GM21786 (cell line): ENCODE measurements at regions not wholly inside any gene's neighbourhood (a gene's known extent, or its start where the extent isn't known, plus 50 kb on each side); places are given as distances from the start of the nearest gene placed in this dataset.
"Not testable (repeated sequence)": the region's sequence is repeated elsewhere in the genome, so short reads cannot be mapped to it uniquely, and the experiment has no call there.

Experiments
- ATAC-seq: cut with Tn5 transposase; IDR thresholded peaks from one replicate; pipeline ENCODE4 v1.9.1; 2021; ENCODE audit not compliant: unreplicated experiment

DNA sequence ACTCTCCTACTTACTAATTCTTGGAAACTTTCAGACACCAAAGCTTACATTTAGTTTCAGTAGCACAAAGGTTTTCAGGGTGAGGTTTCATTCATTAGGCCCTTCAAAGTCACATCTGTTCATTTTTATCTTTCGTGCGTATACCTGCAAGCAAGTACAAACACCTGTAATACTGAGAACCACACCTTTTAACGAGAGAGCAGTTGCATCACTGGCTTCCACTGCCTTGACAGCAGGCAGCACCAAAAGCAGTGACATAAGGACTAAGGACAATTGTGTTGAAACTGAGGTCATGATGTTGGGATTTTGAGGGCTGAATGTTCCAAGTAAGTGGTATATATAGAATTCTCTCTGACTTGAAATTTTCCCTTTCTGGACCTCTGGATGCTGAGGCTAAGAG is 61.1 kb downstream of the GOLGA6L25 start:
- ATAC-seq: not testable (repeated sequence)

DNA sequence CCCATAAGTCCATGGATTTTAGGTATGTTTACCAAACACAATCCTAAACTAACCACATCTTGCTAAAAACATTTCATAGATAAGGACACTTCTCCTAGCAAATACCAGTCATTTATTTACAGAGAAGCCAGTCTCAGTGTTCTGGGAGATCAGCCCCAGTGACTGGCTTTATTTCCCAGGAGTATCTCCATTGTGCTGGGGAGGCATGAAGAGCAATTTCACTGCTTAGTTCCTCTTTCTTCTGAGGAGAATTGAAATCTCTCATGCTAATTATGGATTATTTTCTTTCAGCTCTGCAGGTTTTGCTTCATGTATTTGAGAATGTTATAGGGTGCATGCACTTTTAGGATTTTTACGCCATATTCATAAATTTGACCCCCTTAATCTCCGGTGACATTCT is 68.3 kb downstream of the GOLGA6L25 start:
- ATAC-seq: peak; percentile 22

GRCh38 chr15:28622197-28622596 is 68.8 kb downstream of the GOLGA6L25 start:
- peak; percentile 60 for ATAC-seq

- not testable (repeated sequence) for ATAC-seq
Measured at GRCh38 chr15:28624381-28624780, 71.0 kb downstream of the GOLGA6L25 start.

DNA sequence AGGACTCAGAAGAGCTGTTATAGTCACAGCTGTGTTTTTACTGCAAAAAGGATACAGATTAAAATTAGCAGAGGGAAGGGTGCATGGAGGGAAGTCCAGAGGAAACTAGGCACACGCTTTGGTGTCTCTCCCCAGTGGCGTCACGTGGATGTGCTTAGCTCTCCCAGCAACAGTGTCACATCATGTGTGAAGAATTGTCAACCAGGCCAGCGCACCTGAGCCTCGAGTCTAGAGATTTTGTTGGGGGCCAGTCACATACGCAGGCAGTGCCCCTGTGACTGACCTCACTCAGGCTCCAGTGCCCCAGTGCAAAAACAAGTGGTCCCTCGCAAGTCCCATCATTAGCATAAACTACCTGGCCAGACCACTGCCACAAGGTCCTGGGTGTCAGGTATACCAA is 73.2 kb downstream of the GOLGA8M start:
- ATAC-seq: not testable (repeated sequence)
